ENCODE measurements at regions not wholly inside any gene's neighbourhood (a gene's known extent, or its start where the extent isn't known, plus 50 kb on each side); places are given as distances from the start of the nearest gene placed in this dataset.

DNA sequence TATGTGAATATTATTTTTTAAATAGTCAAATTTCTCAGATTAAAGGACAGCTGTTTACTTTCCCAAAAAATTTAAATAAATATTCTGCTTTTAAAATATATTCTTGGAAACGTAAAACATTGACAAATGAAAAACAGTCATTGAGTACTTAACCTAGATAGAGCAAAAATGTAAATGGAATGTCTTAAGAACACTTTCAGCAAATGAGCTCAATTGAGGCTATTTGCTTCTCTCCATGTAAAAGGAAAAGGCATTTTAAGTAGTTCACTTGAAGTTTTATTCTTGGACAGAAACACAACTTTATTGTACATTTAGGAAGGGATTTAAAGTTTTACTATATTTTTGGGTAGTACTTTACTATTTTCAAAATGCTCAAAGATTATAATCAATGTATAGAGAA lies 983.6 kb upstream of the TYRP1 start:
- TF ChIP-seq CTCF (conservative IDR thresholded peaks at IDR 0.05; ENCODE audit: low read depth, low read length): no peak
- no peak for TF ChIP-seq EZH2 (IDR thresholded peaks at IDR 0.05; ENCODE audit: low read length, unreplicated experiment)
